DOHH2 (cell line): ENCODE measurements at regions not wholly inside any gene's neighbourhood (a gene's known extent, or its start where the extent isn't known, plus 50 kb on each side); places are given as distances from the start of the nearest gene placed in this dataset.

Experiments
- CTCF ChIP-seq: fragments of 200-600 bp; sonication (generic); IDR thresholded peaks from one replicate; pipeline ENCODE4 v1.5.1; 2014; ENCODE audit warnings: antibody characterized with exemption, mild to moderate bottlenecking, low read depth, low read length; ENCODE audit not compliant: poor library complexity, severe bottlenecking
- EZH2phosphoT487 ChIP-seq: fragments of 200-600 bp; sonication (generic); IDR thresholded peaks from 2 replicates; pipeline ENCODE4 v1.6.1; 2017; ENCODE audit warnings: borderline replicate concordance, mild to moderate bottlenecking, antibody characterized with exemption, low read length, moderate library complexity, mixed read lengths

- no peak for TF ChIP-seq CTCF
- no peak for TF ChIP-seq EZH2phosphoT487
Observed at GRCh38 chr1:18018366-18018765, 89.2 kb upstream of the IGSF21 start.
